Esophagus squamous epithelium (tissue), 5 donors: ENCODE measurements at regions not wholly inside any gene's neighbourhood (a gene's known extent, or its start where the extent isn't known, plus 50 kb on each side); places are given as distances from the start of the nearest gene placed in this dataset.

Source experiments
- DNase-seq: peaks from one replicate; lab custom pipeline; 2025; lab: John Stamatoyannopoulos, UW
- H3K27ac ChIP-seq, 4 donors: fragments of 200-600 bp; sonication (generic); one replicate each; pipeline ENCODE4 v1.5.1; 2016 to 2019; ENCODE audit warnings: mild to moderate bottlenecking in 1 of 4
- H3K27me3 ChIP-seq, 4 donors: fragments of 200-600 bp; sonication (generic); 1 replicate in 3 of 4; 2 replicates in 1 of 4; pipeline versions ENCODE4 v1.5.1 to v1.6.0; 2017 to 2021; ENCODE audit warnings: antibody characterized with exemption in 1 of 4
- H3K36me3 ChIP-seq, 3 donors: fragments of 200-600 bp; sonication (generic); one replicate each; pipeline ENCODE4 v1.5.1; 2016 to 2019
- H3K4me1 ChIP-seq, 3 donors: fragments of 200-600 bp; sonication (generic); one replicate each; pipeline ENCODE4 v1.5.1; 2017 to 2019
- H3K4me3 ChIP-seq, 4 donors: fragments of 200-600 bp; sonication (generic); 1 replicate in 3 of 4; 2 replicates in 1 of 4; pipeline ENCODE4 v1.5.1; 2016 to 2019; ENCODE audit warnings: mild to moderate bottlenecking in 2 of 4, moderate library complexity in 1 of 4
- H3K9me3 ChIP-seq, 3 donors: fragments of 200-600 bp; sonication (generic); one replicate each; pipeline ENCODE4 v1.5.1; 2016 to 2019
- POLR2A ChIP-seq, 4 donors: fragments of 450-650 bp; IDR thresholded peaks; one replicate each; pipeline ENCODE4 v1.6.1; 2017; ENCODE audit warnings: antibody characterized with exemption in 4 of 4, mild to moderate bottlenecking in 4 of 4, moderate library complexity in 3 of 4
- WGBS, 2 donors: methylation state at CpG; one replicate each; pipeline ENCODE4 v1.1.5; 2018; 5-methylcytosine and 5-hydroxymethylcytosine counted together
- intact Hi-C: fragments of 100-400 bp; cut with DNase I; formaldehyde crosslinking; loops from one replicate; pipeline ENCODE4 v1.15.0; 2022
- TF ChIP-seq, protein P1 (sequence below), 6 experiments: fragments of 450-650 bp in 4 of 6; fragments of 200-600 bp in 2 of 6; sonication (generic) in 2 of 6; IDR thresholded peaks; one replicate each; pipeline ENCODE4 v1.5.1; 2016 to 2019; ENCODE audit warnings: antibody characterized with exemption in 6 of 6, mild to moderate bottlenecking in 4 of 6, moderate library complexity in 4 of 6
- donor health status: DM: yes; HTN: yes; CAD: no.

DNA sequence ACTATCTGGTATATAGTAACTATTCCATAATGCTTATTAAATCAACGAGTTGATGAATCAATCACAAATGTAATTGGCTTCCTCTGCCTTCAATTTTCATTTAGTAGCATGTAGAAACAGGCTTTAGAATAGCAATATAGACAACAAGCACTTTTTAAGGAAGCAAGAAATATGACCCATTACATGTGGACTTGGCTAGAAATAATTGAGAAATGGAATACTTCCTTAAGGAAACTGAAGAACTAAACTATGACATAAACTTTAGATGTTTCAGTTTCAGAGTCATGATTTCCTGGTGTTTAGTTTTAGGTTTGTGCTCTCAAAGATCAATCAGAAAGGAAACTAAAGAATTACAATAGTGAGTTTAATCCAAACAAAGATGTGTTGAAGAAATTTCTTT is 443.8 kb downstream of the MBD2 start:
- H3K4me3 ChIP-seq = no peak overlapping the region
- peaks cover 0 to 4% (median 0%) of the 10 kb centered on the region in 3 donors for H3K9me3 ChIP-seq
- 5 to 14% methylated on average over 1 of the region's 1 CpG for WGBS, 2 donors
- no peak overlapping the region for H3K27ac ChIP-seq
- H3K4me1 ChIP-seq = no peaks in the 10 kb centered on the region
- intact Hi-C loops = no loop called here
- no peaks in the 10 kb centered on the region for H3K27me3 ChIP-seq
- DNase-seq = no peak
- TF ChIP-seq, protein P1, sequence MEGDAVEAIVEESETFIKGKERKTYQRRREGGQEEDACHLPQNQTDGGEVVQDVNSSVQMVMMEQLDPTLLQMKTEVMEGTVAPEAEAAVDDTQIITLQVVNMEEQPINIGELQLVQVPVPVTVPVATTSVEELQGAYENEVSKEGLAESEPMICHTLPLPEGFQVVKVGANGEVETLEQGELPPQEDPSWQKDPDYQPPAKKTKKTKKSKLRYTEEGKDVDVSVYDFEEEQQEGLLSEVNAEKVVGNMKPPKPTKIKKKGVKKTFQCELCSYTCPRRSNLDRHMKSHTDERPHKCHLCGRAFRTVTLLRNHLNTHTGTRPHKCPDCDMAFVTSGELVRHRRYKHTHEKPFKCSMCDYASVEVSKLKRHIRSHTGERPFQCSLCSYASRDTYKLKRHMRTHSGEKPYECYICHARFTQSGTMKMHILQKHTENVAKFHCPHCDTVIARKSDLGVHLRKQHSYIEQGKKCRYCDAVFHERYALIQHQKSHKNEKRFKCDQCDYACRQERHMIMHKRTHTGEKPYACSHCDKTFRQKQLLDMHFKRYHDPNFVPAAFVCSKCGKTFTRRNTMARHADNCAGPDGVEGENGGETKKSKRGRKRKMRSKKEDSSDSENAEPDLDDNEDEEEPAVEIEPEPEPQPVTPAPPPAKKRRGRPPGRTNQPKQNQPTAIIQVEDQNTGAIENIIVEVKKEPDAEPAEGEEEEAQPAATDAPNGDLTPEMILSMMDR (IDR thresholded peaks at IDR 0.05) = no peak
- no peak for TF ChIP-seq POLR2A (IDR thresholded peaks at IDR 0.05)
- no peaks in the 10 kb centered on the region for H3K36me3 ChIP-seq

DNA sequence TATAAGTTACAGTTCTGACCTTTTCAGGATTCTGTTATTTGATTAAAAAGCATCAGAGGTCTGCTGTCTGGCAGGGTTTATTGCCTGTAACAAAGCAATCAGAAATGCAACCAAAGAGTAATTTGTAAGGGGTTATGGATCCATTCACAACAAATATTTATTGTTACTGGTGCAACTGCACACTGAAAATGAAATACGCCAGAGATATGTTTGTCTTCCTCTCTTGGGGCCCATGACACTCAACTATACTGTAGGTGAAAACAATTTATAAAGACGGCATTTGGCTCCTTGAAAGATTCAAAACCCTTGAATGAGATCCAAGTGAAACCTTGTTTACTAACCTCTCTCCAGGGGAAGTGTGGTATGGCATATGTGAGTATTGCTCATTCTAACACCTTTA is 452.2 kb downstream of the MBD2 start:
- WGBS, 2 donors = 46 to 53% methylated on average over 2 of the region's 2 CpGs
- H3K36me3 ChIP-seq = no peaks in the 10 kb centered on the region
- intact Hi-C loops = no loop called here

DNA sequence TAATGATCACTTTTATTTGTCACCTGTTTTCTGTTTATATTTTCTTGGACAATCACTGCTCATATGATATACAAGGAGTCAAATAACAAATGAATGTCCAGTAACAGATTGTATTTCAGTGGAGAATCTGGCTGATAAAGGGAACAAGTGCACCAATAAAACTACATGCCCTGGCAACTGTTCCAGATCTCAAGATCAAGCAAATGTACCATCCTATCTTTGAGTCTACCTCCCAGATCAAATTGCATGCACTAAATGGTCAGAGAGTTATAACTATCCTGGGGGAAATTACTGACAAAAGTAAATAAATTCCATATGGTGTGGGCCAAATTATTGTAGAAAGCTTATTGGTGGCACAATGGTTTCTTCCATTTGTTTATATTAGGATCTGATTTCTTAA is 452.8 kb downstream of the MBD2 start:
- DNase-seq = no peak
- no peak overlapping the region for H3K4me3 ChIP-seq
- intact Hi-C loops = no loop called here
- H3K9me3 ChIP-seq = peaks cover 0 to 10% (median 0%) of the 10 kb centered on the region in 3 donors
- H3K4me1 ChIP-seq = no peaks in the 10 kb centered on the region
- H3K36me3 ChIP-seq = no peaks in the 10 kb centered on the region
- no peaks in the 10 kb centered on the region for H3K27me3 ChIP-seq
- H3K27ac ChIP-seq = no peak overlapping the region
- no peak for TF ChIP-seq POLR2A (IDR thresholded peaks at IDR 0.05)
- TF ChIP-seq, protein P1 (IDR thresholded peaks at IDR 0.05) = no peak

More for the DNA sequence above, 452.2 kb downstream of the MBD2 start:
- Histone ChIP-seq H3K4me1 (no peaks in the 10 kb centered on the region), H3K4me3 (no peak overlapping the region), H3K27me3 (no peaks in the 10 kb centered on the region), H3K9me3 (peaks cover 0 to 9% (median 0%) of the 10 kb centered on the region in 3 donors), H3K27ac (no peak overlapping the region)
- no peak for DNase-seq
- TF ChIP-seq POLR2A (IDR thresholded peaks at IDR 0.05) = no peak
- TF ChIP-seq, protein P1 (IDR thresholded peaks at IDR 0.05) = no peak

DNA sequence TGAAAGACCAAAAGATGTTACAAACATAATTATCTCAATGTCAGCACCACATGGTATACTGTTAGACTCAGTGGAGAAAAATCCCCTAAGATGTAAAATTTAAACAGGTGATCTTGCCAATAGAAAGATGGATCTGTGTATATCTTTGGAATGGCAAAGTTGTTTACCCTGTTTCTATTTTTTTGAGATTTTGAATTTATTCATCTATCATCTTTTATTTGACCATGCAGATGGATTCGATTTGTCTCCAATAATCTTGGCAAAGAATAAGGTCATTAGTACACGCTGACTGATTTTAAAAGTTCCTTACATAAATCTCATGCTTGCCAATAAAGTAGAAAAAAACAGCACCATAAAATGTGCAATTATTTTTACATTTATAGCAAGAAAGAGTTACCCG is 459.3 kb downstream of the MBD2 start:
- TF ChIP-seq, protein P1 (IDR thresholded peaks at IDR 0.05) = no peak
- no peak for TF ChIP-seq POLR2A (IDR thresholded peaks at IDR 0.05)
- WGBS, 2 donors = 55 to 73% methylated on average over 3 of the region's 3 CpGs
- intact Hi-C loops = no loop called here

DNA sequence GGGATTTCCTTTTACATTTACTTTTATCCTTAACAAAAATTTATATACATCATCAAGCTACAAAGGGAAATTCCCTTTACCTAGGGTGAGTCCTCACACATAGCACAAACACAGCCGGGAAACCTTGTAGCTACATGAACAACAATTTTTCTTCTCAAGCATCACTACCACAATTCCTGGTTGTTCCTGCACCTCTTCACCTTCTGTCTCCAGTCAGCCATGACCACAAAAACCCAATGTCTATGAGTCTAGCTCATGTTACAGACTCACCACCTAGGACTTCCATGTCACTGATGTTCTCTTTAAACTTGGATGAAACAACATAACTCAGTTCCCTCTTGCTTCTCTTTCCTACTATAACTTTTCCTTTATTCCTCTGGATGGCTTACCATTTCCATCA is 460.4 kb downstream of the MBD2 start:
- Histone ChIP-seq H3K36me3 (no peaks in the 10 kb centered on the region), H3K4me1 (no peaks in the 10 kb centered on the region), H3K27ac (no peak overlapping the region), H3K27me3 (no peaks in the 10 kb centered on the region), H3K4me3 (no peak overlapping the region), H3K9me3 (peaks cover 0 to 10% (median 0%) of the 10 kb centered on the region in 3 donors)
- DNase-seq = no peak
- intact Hi-C loops = no loop called here
- WGBS, 2 donors = 85 to 93% methylated on average over 1 of the region's 1 CpG
- TF ChIP-seq POLR2A (IDR thresholded peaks at IDR 0.05) = no peak
- TF ChIP-seq, protein P1 (IDR thresholded peaks at IDR 0.05) = no peak

More for the DNA sequence above, 459.3 kb downstream of the MBD2 start:
- H3K4me1 ChIP-seq = no peaks in the 10 kb centered on the region
- peaks cover 0 to 10% (median 0%) of the 10 kb centered on the region in 3 donors for H3K9me3 ChIP-seq
- H3K4me3 ChIP-seq = no peak overlapping the region
- H3K27me3 ChIP-seq = no peaks in the 10 kb centered on the region
- H3K27ac ChIP-seq = no peak overlapping the region
- no peak for DNase-seq
- H3K36me3 ChIP-seq = no peaks in the 10 kb centered on the region
